ENCODE measurements at regions not wholly inside any gene's neighbourhood (a gene's known extent, or its start where the extent isn't known, plus 50 kb on each side); places are given as distances from the start of the nearest gene placed in this dataset.
"Not testable (repeated sequence)": the region's sequence is repeated elsewhere in the genome, so short reads cannot be mapped to it uniquely, and the experiment has no call there.

- DNase-seq (ENCODE audit: low read depth) = no peak
Observed at GRCh38 chrX:123086768-123087167, 97.3 kb upstream of the GRIA3 start.

GRCh38 chrX:123087326-123087725 lies 96.8 kb upstream of the GRIA3 start:
- DNase-seq (ENCODE audit: low read depth) = no peak

GRCh38 chrX:123088331-123088730 lies 95.7 kb upstream of the GRIA3 start:
- DNase-seq (ENCODE audit: low read depth) = no peak

- no peak for DNase-seq (ENCODE audit: low read depth)
Observed at GRCh38 chrX:123088930-123089329, 95.1 kb upstream of the GRIA3 start.

GRCh38 chrX:123093792-123094191 lies 90.3 kb upstream of the GRIA3 start:
- DNase-seq (ENCODE audit: low read depth) = no peak

- no peak for DNase-seq (ENCODE audit: low read depth)
Observed at GRCh38 chrX:123108513-123109427, 75.3 kb upstream of the GRIA3 start.

GRCh38 chrX:123121241-123121640 lies 62.8 kb upstream of the GRIA3 start:
- DNase-seq (ENCODE audit: low read depth) = no peak

GRCh38 chrX:123129805-123130204 lies 54.3 kb upstream of the GRIA3 start:
- not testable (repeated sequence) for DNase-seq (ENCODE audit: low read depth)
